Thyroid gland (tissue), 4 donors: ENCODE measurements at regions not wholly inside any gene's neighbourhood (a gene's known extent, or its start where the extent isn't known, plus 50 kb on each side); places are given as distances from the start of the nearest gene placed in this dataset.
"Not testable (repeated sequence)": the region's sequence is repeated elsewhere in the genome, so short reads cannot be mapped to it uniquely, and the experiment has no call there.

Experiments used
- DNase-seq, 2 donors: peaks; one replicate each; pipeline ENCODE4 v3.0.0-alpha.2; 2019
- H3K27ac ChIP-seq, 3 donors: fragments of 200-600 bp; sonication (generic); 1 replicate in 2 of 3; 2 replicates in 1 of 3; pipeline ENCODE4 v1.5.1; 2016 to 2019; ENCODE audit warnings: mild to moderate bottlenecking in 1 of 3, moderate library complexity in 1 of 3
- H3K27me3 ChIP-seq: fragments of 200-600 bp; sonication (generic); one replicate; pipeline ENCODE4 v1.5.1; 2019
- H3K36me3 ChIP-seq, 2 donors: fragments of 200-600 bp; sonication (generic); one replicate each; pipeline ENCODE4 v1.5.1; 2016 to 2019
- H3K4me1 ChIP-seq, 2 donors: fragments of 200-600 bp; sonication (generic); one replicate each; pipeline ENCODE4 v1.5.1; 2017 to 2019
- H3K4me3 ChIP-seq, 3 donors: fragments of 200-600 bp; sonication (generic); replicated peaks in 1 of 3; 1 replicate in 2 of 3; 2 replicates in 1 of 3; pipeline ENCODE4 v1.5.1; 2016; ENCODE audit warnings: mild to moderate bottlenecking in 1 of 3
- H3K9me3 ChIP-seq: fragments of 200-600 bp; sonication (generic); one replicate; pipeline ENCODE4 v1.5.1; 2017
- CTCF ChIP-seq, 6 experiments: fragments of 200-600 bp in 3 of 6; fragments of 450-650 bp in 3 of 6; sonication (generic) in 3 of 6; IDR thresholded peaks; one replicate each; pipeline ENCODE4 v1.5.1; 2016 to 2019; ENCODE audit warnings: antibody characterized with exemption in 6 of 6, mild to moderate bottlenecking in 2 of 6, inconsistent platforms in 1 of 6, moderate library complexity in 1 of 6
- POLR2A ChIP-seq, 2 donors: fragments of 450-650 bp; IDR thresholded peaks; one replicate each; pipeline ENCODE4 v1.6.1; 2017; ENCODE audit warnings: antibody characterized with exemption in 2 of 2, mild to moderate bottlenecking in 2 of 2, moderate library complexity in 1 of 2
- WGBS, 2 donors: methylation state at CpG; one replicate each; pipeline ENCODE4 v1.1.5; 2017; 5-methylcytosine and 5-hydroxymethylcytosine counted together
- intact Hi-C: fragments of 100-400 bp; cut with DNase I; formaldehyde crosslinking; loops from one replicate; pipeline ENCODE4 v1.15.1; 2023

GRCh38 chrX:150118476-150118875 lies 180.2 kb upstream of the EOLA2 start:
- peaks cover 0 to 6% of the 10 kb centered on the region in 2 donors for H3K4me1 ChIP-seq
- intact Hi-C loops: no loop called here
- no peak overlapping the region for H3K27ac ChIP-seq
- 34% methylated on average over 7 of the region's 7 CpGs for WGBS, 2 donors
- H3K27me3 ChIP-seq: no peaks in the 10 kb centered on the region
- no peak for TF ChIP-seq POLR2A (IDR thresholded peaks at IDR 0.05)
- TF ChIP-seq CTCF (IDR thresholded peaks at IDR 0.05): no peak
- DNase-seq: peak; percentile 11 to 27
- H3K36me3 ChIP-seq: no peaks in the 10 kb centered on the region
- H3K9me3 ChIP-seq: no peaks in the 10 kb centered on the region
- no peak overlapping the region for H3K4me3 ChIP-seq

- TF ChIP-seq POLR2A (IDR thresholded peaks at IDR 0.05) (no peak), CTCF (IDR thresholded peaks at IDR 0.05) (no peak)
- Histone ChIP-seq H3K4me3 (no peak overlapping the region), H3K27ac (no peak overlapping the region), H3K9me3 (no peaks in the 10 kb centered on the region), H3K4me1 (peaks cover 0 to 6% of the 10 kb centered on the region in 2 donors), H3K36me3 (no peaks in the 10 kb centered on the region), H3K27me3 (no peaks in the 10 kb centered on the region)
- WGBS, 2 donors: 51 to 61% methylated on average over 2 of the region's 2 CpGs
- intact Hi-C loops: no loop called here
- DNase-seq: no peak
These were observed 181.0 kb upstream of the EOLA2 start for GRCh38 chrX:150119323-150119722.

- H3K27me3 ChIP-seq, H3K27ac ChIP-seq, H3K4me1 ChIP-seq, DNase-seq, H3K36me3 ChIP-seq, H3K4me3 ChIP-seq, intact Hi-C loops, H3K9me3 ChIP-seq: not testable (repeated sequence)
- WGBS, 2 donors: 93 to 96% methylated on average over 2 of the region's 2 CpGs
These were observed 186.8 kb upstream of the EOLA2 start for GRCh38 chrX:150125045-150125444.

GRCh38 chrX:150127216-150127615 lies 188.9 kb upstream of the EOLA2 start:
- intact Hi-C loops: no loop called here
- no peak for TF ChIP-seq POLR2A (IDR thresholded peaks at IDR 0.05)
- no peak for TF ChIP-seq CTCF (IDR thresholded peaks at IDR 0.05)
- Histone ChIP-seq H3K27me3 (no peaks in the 10 kb centered on the region), H3K27ac (no peak overlapping the region), H3K9me3 (no peaks in the 10 kb centered on the region), H3K4me3 (no peak overlapping the region), H3K36me3 (no peaks in the 10 kb centered on the region), H3K4me1 (no peaks in the 10 kb centered on the region)
- no peak for DNase-seq
- WGBS, 2 donors: 63 to 92% methylated on average over 3 of the region's 3 CpGs

- WGBS, 2 donors: 82 to 86% methylated on average over 4 of the region's 4 CpGs
- Histone ChIP-seq H3K9me3 (no peaks in the 10 kb centered on the region), H3K36me3 (no peaks in the 10 kb centered on the region), H3K27me3 (no peaks in the 10 kb centered on the region), H3K4me1 (no peaks in the 10 kb centered on the region), H3K4me3 (no peak overlapping the region), H3K27ac (no peak overlapping the region)
- DNase-seq: no peak
- intact Hi-C loops: no loop called here
- TF ChIP-seq POLR2A (IDR thresholded peaks at IDR 0.05): no peak
- TF ChIP-seq CTCF (IDR thresholded peaks at IDR 0.05): no peak
These were observed 205.6 kb upstream of the EOLA2 start for GRCh38 chrX:150143721-150144440.
